Retina (tissue), 1 donor: ENCODE measurements at regions not wholly inside any gene's neighbourhood (a gene's known extent, or its start where the extent isn't known, plus 50 kb on each side); places are given as distances from the start of the nearest gene placed in this dataset.
"Not testable (repeated sequence)": the region's sequence is repeated elsewhere in the genome, so short reads cannot be mapped to it uniquely, and the experiment has no call there.

Source experiments
- DNase-seq: peaks from one replicate; pipeline ENCODE4 v3.0.0-alpha.2; 2016

GRCh38 chr12:29929295-29929694 is 145.6 kb upstream of the TMTC1 start:
- no peak for DNase-seq

- no peak for DNase-seq
Measured at GRCh38 chr12:29921307-29921706, 137.6 kb upstream of the TMTC1 start.

- DNase-seq: no peak
Measured at GRCh38 chr12:29908157-29908556, 124.4 kb upstream of the TMTC1 start.

DNA sequence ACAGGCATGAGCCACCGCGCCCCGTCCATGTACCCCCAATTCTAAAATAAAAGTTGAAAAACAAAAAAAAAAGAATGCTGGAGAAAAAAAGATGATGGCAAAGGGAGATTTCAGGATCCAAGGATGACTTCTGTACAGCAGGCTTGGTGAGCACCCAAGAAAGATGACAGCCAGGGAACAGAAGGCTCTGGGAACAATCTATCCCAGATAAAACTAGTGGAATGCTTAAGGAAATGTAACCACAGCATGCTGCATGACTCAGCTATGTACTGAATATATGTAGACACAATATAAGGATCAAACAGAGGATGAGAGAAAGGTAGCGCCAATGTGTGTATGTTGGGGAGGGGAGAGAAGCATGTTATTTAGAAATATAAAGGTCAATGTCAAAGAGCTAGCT is 123.7 kb upstream of the TMTC1 start:
- DNase-seq: no peak

- no peak for DNase-seq
Measured at GRCh38 chr12:29902043-29902442, 118.3 kb upstream of the TMTC1 start.

DNA sequence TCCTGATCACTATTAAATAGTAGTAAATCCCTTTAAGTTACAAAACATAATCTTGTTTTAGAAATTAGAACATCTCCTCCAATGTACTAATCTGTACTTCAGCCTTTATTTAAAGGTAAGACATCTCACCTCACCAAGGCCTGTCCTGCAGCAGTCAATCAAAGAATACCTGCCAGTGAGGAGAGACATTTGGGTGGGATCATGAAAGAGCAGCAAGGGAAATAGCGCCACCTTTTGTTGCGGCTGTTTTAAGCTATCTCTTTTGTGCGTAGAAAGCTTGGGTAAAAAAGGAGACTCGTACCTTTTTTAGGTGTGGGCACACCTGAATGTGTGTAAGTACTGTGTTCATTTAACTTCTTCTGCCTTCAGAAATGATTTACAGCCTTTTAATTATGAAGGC is 117.8 kb upstream of the TMTC1 start:
- DNase-seq: no peak

DNA sequence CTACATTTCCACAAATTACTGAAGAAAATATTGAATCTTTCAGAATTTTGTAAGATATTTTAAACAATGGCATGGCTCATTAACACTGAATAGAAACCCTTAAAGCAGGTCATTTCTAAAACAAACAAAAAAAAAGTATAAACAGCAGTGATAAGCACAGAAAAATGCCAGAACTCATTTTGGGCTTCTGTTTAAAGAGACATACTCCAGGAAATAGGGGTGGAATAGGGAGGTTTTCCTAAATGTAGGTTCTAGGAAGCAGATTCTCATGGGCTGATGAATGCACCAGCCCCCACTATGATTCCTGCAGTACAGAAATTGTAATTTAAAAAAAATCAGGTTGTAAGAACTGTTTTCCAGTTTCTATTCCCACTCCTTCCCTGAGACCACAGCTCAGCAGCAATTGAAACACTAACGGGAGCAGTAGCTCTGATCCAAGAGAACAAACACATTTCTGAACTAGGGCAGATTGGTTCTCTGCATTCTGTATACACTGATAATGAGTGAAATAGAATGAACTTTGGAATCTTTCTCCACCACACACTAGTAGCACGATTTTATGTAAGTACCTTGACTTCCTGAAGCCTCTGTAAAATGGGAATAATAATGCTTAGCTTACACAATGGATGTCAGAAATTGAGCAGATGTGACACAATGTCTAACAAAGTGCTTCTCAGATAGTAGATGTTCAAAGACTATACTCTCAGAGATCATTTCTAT is 115.6 kb upstream of the TMTC1 start:
- peak; percentile 7 for DNase-seq

DNA sequence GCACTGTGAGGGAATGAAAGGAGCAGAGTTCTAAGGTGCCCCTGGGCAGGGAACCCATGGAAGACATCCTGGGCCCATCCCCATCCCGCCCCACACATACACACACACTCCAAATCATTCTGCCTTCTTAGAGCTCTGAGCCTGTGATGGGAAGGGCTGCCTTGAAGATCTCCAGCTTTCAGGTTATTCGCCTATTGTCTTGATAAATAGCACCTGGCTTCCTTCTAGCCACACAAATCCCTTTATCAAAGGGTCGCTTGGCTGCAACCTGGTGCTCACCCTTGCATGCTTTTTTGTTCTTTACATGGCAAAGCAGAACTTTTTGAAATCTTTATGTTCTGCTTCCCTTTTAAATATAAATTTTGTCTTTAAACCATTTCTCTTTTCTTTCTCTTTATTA is 112.2 kb upstream of the TMTC1 start:
- DNase-seq: no peak

GRCh38 chr12:29893002-29893401 is 109.3 kb upstream of the TMTC1 start:
- DNase-seq: no peak

DNA sequence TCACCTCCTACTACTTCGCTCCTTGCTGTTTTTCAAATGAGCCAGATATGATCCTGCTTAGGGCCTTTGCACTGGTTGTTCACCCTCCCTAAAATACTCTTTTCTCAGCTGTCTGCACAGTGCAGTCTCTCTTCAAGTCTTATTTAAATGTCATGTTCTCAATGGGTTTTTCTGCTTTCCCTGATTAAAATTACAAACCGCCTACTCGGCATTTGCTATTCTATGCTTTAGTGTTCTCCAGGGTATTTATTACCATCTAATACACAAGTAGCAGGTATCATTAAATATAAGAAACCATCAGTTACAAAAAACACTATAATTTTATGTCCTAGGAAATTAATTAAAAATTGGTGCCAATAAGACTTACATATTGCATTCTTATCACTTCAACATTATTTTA is 108.0 kb upstream of the TMTC1 start:
- DNase-seq: no peak

- DNase-seq: peak; percentile 22
Measured at GRCh38 chr12:29889737-29890136, 106.0 kb upstream of the TMTC1 start.

GRCh38 chr12:29888777-29889176 is 105.0 kb upstream of the TMTC1 start:
- no peak for DNase-seq

DNA sequence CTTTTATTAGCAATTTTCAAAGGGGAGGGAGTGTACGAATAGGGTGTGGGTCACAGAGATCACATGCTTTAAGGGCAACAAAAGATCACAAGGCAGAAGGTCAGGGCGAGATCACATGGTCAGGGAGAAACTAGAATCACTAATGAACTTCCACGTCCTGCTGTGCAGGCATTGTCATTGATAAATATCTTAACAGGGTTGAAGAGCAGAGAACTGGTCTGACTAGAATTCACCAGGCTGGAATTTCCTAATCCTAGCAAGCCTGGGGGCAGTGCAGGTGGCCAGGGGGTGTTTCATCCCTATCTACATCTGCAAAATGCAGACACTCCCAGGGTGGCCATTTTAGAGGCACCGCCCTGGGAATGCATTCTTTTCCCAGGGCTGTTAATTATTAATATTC is 101.2 kb upstream of the TMTC1 start:
- DNase-seq: not testable (repeated sequence)

DNA sequence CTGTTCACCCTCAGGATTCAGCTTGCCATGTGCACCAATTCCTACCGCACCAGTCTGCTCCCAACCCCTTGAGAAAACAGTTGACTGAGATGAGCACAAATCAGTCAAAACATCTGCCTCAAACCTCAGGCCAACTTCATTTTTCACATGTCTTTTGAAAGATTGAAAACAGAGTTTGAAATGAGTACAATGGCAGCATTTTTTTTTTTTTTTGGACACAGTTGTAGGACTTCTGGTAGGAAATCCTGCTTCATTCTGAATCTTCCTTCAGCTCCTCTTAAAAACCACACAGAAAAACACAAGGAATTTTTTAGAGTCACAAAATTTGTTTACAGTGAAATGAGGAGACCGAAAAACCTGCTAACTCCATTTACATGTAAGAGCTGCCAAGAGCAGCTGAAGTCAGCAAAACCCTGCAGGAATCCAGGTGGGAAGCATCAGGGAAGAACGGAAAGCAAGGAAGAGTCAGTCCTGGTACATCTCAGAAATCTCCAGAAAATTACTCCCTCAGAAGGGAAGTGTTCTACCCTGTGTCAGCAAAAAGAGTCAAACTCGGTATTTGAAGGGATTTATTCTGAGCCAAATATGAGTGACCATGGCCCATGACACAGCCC is 100.3 kb upstream of the TMTC1 start:
- no peak for DNase-seq

- no peak for DNase-seq
Measured at GRCh38 chr12:29883525-29883924, 99.8 kb upstream of the TMTC1 start.

GRCh38 chr12:29882846-29883245 is 99.1 kb upstream of the TMTC1 start:
- DNase-seq: no peak

GRCh38 chr12:29880987-29881386 is 97.2 kb upstream of the TMTC1 start:
- no peak for DNase-seq

DNA sequence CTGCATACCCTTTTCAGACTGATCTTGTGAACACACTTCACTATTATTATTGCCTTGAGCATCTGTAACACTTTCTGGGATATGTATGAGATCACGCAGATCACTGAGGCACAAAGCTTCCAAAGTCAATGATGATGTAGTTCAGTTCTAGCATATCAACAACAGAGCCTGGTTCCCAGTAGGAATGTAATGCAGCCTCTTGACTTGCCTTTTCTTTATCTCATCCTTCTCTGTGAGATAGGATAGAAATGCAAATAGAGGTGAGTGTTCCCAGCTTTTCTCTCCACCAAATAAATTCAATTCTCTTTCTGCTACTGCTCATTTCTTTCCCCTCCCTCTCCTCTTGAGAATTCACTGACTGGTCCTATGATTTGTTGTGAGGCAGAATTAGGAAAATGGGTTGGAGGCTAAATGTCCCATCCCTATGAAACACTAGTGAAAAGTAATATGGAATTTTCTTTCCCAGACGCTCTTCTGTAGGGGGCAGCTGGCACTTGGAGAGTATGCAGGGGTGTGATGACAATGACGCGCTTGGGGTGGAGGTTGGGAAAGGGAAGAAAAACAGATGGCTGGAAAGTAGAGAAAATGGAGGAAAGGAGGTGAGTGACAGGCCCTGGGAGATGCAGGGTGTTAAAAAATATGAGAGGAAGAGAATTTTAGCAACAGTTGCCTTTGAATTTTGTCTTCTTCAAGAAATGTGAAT is 96.0 kb upstream of the TMTC1 start:
- DNase-seq: no peak

DNA sequence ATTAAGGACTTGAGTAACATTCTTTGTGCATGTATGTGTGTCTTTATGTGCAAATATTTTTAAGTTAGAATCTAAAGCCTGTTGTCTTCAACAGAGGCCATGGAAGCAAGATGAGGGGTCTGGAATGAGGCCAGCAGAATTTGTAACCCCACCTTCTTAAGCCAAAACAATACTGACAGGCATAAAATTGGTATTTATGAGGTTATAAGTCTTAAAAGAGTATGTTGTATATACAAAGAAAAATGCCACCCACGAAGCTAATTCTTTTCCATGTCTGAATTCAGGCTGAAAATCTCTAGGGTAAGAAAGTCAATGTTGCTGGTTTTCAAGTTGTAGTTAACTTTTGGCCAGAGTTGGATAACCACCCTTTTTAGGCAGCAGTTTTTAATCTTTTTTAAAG is 86.2 kb upstream of the TMTC1 start:
- DNase-seq: no peak

DNA sequence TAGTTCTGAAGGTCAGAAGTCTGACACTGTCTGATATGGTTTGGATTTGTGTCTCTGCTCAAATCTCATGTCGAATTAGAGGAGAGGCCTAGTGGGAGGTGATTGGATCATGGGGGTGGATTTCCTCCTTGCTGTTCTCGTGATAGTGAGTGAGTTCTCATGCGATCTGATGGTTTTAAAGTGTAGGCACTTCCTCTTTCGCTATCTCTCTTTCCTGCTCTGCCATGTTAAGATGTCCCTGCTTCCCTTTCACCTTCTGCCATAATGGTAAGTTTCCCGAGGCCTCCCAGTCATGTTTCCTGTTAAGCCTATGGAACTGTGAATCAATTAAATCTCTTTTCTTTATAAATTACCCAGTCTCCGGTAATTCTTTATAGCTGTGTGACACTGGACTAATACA is 84.1 kb upstream of the TMTC1 start:
- no peak for DNase-seq

DNA sequence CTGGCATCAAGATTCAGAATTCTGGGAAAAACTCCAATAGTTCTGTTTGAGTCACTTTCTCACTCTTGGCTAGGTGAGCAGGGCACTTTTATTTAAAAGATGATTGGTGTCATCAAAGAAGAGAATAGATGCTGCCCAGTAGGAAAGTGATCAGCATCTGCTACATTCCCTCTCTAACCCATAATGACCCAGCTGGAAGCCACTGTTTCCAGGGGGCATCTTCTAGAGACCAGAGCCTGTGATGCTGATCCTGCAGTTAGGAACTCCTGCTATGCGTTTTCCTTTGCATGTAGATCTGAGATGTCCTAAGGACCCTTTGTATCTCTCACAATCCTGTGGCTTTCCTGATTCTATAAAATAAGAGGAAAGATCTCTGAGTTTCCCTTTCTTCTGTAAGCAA is 79.9 kb upstream of the TMTC1 start:
- DNase-seq: no peak

DNA sequence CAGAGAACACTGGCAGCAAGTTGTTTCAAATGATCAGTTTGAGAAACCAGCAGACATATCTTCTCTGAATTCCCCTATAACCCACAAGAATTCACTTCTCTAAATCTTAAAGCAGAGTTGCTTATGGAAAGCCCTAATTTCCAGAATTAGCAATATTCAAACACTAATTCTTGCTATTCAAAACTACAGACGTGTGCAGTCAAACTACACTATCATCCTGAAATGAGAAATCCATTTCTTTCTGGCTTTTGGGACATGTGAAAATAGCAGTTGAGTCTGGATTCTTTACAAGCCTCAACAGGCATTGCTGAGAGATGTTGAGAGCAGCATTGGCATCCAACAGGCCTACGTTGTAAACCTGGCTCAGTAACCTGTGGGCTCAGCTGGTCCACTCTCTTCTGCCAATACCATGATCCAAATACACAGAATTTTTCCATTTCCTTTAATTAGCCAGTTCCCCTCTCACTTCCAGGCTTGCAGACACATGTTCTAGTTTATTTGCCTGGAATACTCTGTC is 74.6 kb upstream of the TMTC1 start:
- DNase-seq: no peak

- DNase-seq: no peak
Measured at GRCh38 chr12:29847246-29847645, 63.5 kb upstream of the TMTC1 start.

DNA sequence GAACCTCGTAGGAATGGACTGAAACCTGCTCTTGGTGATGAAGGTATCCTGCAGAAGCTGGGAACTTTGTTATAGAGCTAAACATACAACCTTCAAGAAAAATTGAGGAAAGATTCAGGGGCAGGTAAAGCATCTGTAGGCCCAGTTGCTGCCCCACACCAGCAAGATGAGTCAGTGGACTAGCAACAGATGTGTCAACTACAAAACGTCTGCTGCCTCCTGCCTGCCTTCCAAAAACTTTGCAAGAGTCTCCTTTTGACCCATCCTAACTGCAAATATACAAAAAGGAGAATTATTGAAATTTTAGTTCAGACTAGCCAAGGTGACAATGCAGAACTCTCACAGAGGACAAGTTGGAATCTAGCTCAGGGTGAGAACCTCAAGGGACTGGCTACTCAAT is 60.9 kb upstream of the TMTC1 start:
- no peak for DNase-seq
